ENCODE measurements at regions not wholly inside any gene's neighbourhood (a gene's known extent, or its start where the extent isn't known, plus 50 kb on each side); places are given as distances from the start of the nearest gene placed in this dataset.

- no peak overlapping the region for H3K27ac Mint-ChIP-seq
Observed at GRCh38 chr4:154004016-154004415, 215.1 kb upstream of the SFRP2 start.

More at GRCh38 chr4:154004016-154004415, 215.1 kb upstream of the SFRP2 start:
- H3K36me3 Mint-ChIP-seq (ENCODE audit: low read depth) = no peaks in the 10 kb centered on the region
- Histone ChIP-seq H3K4me3 (no peak overlapping the region), H3K27me3 (ENCODE audit: insufficient read depth) (no peaks in the 10 kb centered on the region), H3K4me2 (no peak overlapping the region), H4K20me1 (replicated peaks; ENCODE audit: insufficient read depth) (no peaks in the 10 kb centered on the region), H3K79me2 (replicated peaks; ENCODE audit: insufficient read depth) (no peaks in the 10 kb centered on the region), H3F3A (replicated peaks; ENCODE audit: low read depth) (no peaks in the 10 kb centered on the region), H3K36me3 (ENCODE audit: insufficient read depth) (no peaks in the 10 kb centered on the region), H3K9me2 (ENCODE audit: insufficient read depth) (0 out of 2 replicates have a peak, but pooled peaks cover 22% of the 10 kb centered on the region), H3K27ac (ENCODE audit: low read depth) (no peak overlapping the region), H2AFZ (no peak overlapping the region), H3K4me1 (ENCODE audit: insufficient read depth) (no peaks in the 10 kb centered on the region)
- TF ChIP-seq JUNB (IDR thresholded peaks at IDR 0.05; ENCODE audit: unreplicated experiment) = no peak
- TF ChIP-seq EZH2 (IDR thresholded peaks at IDR 0.05; ENCODE audit: low read depth, unreplicated experiment) = no peak
- no peak for TF ChIP-seq ZNF114 (CRISPR knock-in tag; IDR thresholded peaks at IDR 0.05)
- no peak for TF ChIP-seq ZNF331 (CRISPR knock-in tag; IDR thresholded peaks at IDR 0.05; ENCODE audit: low read depth)
- no peak for TF ChIP-seq ZNF462 (CRISPR knock-in tag; IDR thresholded peaks at IDR 0.05)
- TF ChIP-seq NANOG (IDR thresholded peaks at IDR 0.05; ENCODE audit: borderline replicate concordance) = no peak
- TF ChIP-seq CREB1 (CRISPR knock-in tag; IDR thresholded peaks at IDR 0.05; ENCODE audit: low read depth) = no peak
- TF ChIP-seq EZH2phosphoT487 (IDR thresholded peaks at IDR 0.05; ENCODE audit: unreplicated experiment) = no peak
- TF ChIP-seq STAT1 (IDR thresholded peaks at IDR 0.05; ENCODE audit: unreplicated experiment) = no peak
- TF ChIP-seq POLR2AphosphoS5 (IDR thresholded peaks at IDR 0.05; ENCODE audit: low read depth) = no peak
- no peak for TF ChIP-seq REST (IDR thresholded peaks at IDR 0.05; ENCODE audit: unreplicated experiment)
- TF ChIP-seq CTCF (conservative IDR thresholded peaks at IDR 0.05; ENCODE audit: low read depth in 2 of 2) = no peak
- no peak for TF ChIP-seq ETS1 (IDR thresholded peaks at IDR 0.05)
- peaks cover 2% of the 10 kb centered on the region; the same call in 1 of the 3 replicates for H3K4me1 Mint-ChIP-seq
- no peak for ATAC-seq
- no peaks in the 10 kb centered on the region for H3K9me3 Mint-ChIP-seq
- peaks cover 6% of the 10 kb centered on the region for H3K27me3 Mint-ChIP-seq (ENCODE audit: insufficient read depth, low read depth, poor library complexity)
- DNase-seq (ENCODE audit: low spot score) = no peak
- no peak overlapping the region for H3K4me3 Mint-ChIP-seq
